NCI-H526 treated with DMSO at 0.1 percent for 48 hours (cell line): ENCODE measurements at regions not wholly inside any gene's neighbourhood (a gene's known extent, or its start where the extent isn't known, plus 50 kb on each side); places are given as distances from the start of the nearest gene placed in this dataset.
"Not testable (repeated sequence)": the region's sequence is repeated elsewhere in the genome, so short reads cannot be mapped to it uniquely, and the experiment has no call there.

Experiments used
- DNase-seq: peaks from one replicate; lab custom pipeline; 2025; lab: John Stamatoyannopoulos, UW

DNA sequence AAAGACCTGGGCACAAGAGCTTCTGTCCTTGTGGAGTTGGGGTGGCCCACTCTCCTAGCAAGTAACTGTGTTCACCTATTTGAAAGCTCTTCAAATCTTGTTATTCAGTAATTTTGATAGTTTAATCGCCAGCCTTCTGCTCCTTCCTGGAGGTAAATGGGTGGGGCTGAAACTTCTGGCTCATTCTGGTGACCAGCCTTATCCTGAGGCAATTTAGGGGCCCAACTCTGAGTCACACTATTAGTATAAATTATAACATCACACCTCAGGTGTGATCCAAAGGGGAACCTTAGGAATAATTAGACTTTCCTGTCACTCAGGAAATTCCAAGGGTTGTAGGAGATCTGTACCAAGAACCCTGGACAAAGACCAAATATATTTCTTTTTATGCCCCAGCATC is 255.8 kb upstream of the RGPD4 start:
- no peak for DNase-seq

DNA sequence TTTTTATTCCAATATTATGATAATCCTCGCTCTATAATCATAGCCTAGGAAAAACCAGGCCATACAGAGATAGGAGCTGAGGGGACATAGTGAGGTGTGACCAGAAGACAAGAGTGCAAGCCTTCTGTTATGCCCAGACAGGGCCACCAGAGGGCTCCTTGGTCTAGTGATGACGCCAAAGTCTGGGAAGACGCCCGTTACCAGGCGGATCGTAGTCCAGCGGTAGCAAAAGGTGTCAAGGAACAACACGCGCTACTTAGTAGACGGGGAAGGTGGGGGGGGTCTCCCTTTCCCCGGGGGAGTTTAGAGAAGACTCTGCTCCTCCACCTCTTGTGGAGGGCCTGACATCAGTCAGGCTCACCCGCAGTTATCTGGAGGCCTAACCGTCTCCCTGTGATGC is 253.8 kb upstream of the RGPD4 start:
- DNase-seq: not testable (repeated sequence)

DNA sequence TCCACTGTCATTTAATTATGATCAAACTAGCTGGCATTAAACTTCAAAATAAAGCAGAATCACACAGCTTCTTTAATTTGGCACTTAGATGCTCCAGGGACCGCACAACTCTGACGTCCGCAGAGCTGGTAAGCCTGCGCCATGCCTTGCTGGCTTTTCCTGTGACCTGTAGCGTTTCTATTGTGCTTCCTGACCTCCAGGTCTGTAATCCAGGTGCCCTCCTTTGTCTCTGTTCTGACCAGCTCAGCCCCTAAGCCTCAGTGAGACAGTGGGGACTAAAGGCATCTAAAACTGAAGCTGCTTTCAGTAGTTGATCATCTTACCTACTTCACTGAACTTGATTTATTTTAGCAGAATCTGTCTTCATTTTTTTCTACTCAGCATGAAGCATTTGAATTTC is 249.7 kb upstream of the RGPD4 start:
- no peak for DNase-seq

DNA sequence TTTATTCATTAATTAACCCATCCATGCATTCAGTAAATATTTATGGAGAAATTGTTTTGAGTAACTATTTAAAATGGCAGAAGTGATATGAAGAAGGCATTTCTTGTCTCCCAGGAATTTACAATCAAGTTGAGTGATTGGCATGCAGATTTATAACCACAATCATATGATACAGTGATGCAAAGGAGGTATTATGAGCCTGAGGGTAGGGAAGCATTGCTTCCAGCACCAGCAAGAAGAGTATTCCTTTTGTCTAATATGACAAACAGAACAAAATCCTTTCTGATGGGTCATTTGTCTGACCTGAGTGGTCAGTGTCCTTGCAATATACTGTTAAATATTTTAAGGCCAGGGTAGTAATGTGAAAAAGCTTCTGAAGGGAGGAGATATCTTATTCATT is 244.2 kb upstream of the RGPD4 start:
- no peak for DNase-seq

DNA sequence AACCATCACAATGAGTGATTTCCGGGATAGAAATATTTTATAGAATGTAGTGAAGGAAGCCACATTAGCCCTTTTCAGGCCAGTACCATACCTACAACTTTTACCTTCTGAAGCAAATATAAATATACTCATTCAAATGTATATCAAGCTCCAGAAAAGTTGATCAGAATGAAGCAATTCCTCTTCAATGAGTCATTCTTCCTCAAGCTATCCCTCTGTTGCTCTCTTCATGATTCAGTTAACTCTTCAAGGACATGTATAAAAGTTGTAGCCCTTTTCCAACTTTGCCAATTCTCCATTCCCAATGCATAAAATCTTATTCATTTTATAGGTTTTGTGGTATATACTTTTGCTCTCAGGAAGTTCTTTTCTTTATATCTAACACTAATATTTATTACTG is 242.1 kb upstream of the RGPD4 start:
- DNase-seq: no peak

DNA sequence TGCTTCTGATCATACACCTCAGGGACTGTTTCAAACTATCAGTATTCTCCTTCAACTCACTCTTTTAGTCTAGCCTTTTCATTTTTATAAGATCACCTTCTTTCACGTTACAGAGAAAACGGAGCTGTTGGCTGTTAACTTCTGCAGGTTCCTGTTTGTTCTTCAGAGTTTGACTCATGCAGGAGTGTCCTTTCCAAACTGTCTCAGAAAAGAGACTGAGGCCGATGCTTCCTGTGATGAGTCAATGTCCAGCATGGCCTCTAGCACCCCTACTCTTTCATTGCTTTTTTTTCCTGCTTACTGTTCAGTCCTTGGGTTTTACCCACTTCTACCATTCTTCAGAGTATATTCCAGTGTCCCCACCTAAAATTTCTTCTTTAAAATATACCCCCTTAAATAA is 240.8 kb upstream of the RGPD4 start:
- DNase-seq: no peak

DNA sequence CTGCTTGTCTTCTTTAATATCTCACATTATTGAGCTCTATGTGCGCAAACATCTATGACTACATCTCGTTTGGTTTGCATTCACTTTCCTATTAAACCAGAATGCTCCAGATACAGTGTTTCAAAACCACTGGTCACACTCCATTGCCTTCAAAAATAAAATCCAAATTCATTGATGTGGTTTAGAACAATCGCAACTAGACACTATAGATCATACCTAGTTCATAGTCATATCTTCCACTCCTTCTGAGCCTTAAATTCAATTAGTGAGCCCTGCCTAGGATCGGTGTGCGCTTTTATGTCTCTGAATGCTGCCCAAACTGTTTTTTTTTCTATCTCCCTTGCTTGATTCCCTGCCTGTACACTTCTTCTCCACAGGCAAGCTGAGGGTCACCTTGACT is 238.5 kb upstream of the RGPD4 start:
- no peak for DNase-seq

DNA sequence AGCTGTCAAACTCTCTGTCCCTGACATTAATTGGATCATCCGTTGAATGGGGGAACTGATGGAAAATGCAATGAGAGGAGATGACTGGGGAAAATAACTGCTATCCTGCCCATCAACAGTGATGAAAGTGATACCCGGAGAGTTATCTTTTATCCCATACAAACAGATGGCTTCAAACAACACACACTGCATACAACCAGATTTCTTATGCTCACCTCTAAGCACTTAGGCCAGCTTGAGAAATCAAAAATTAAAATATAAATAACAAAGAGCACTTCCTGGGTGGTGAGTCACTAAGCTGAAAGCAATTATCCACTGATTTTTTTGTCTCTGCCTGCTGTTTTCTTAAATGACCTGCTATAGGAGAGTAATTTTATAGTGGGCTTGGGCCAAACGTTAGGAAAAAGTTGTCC is 237.6 kb upstream of the RGPD4 start:
- no peak for DNase-seq

DNA sequence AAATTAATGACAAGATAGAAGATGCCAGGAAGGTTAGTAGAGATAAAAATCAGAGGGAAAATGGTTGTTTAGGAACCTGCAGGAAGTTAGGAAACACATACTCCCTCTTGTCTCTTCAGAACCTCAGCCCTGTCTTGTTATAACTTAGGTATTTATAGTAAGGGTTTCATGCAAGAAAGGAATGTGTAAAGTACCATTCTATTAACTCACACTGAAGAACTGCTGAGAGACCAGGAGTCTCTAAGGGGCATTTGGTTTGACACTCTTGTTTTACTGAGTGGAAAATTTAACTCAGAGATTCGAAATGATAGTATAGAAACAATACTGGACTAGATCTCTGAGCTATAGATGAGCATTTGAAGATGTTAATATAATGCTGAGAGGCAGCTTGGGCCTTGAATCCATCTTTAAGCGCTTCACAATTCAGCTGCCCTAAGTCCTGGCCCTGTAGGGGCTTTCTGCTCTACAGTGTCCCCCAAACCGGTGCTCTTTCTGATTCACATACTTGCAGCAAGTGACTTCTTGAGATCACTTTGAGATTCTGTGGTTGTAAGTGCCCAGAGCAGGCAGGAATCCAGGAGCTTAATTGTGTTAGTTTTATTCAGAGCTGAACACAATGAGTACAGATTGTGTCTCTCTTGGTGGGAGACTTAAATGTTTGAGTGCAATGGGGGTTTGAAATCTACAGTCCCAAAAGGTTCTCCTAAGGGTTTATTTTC is 235.0 kb upstream of the RGPD4 start:
- no peak for DNase-seq

DNA sequence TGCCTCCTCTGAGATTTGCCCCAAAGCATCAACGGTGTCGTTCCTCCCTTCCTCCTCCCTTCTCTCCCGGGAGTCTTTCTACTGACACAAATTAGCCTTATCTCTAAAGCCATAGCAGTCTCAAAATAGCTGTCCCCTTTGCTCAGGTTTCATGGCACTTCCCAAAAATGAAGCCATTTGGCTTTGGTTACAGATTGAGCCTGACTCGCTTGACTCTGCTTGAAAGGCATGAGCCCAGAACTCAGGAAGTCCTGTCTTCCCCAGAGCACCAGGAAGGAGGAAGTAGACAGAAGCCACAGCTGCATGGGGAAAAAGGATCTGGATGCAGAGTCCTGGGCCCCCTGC is 234.4 kb upstream of the RGPD4 start:
- DNase-seq: no peak

DNA sequence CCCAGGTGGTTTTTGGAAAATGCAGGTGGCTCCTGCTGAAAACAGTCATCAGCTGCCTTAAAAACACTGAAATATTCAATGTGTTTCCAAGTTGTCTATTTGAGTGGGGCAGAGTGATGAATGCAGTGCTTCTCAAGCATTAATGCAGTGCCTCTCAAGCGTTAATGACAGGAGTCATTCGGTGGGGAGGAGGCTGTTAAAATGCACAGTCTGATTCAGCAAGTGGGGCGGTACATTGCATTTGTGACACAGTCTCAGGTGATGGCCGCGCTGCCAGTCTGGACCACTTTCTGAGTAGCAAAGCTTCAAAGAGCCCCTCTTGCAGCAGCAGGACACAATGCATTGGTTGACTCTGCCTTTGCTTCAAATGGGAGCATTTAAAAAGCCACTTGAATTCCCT is 231.4 kb upstream of the RGPD4 start:
- no peak for DNase-seq

DNA sequence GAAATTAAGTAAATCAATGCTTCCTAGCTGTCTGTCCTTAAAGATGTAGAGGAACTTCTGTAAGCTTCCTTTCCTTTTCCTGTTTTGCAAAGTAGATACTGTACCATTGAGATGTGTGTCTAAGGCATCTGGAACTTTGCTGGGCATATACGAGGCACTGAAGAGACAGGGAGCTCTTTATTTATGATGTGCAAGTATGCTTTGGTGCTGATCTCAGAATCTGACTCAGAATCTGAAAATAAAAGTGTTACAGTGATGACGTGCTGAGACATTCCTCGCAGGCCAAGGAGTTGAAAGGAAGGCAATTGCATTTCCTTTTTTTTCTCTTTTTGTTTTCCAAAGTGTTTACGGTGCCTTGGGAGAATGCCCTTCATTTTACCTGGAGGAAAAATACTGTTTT is 230.9 kb upstream of the RGPD4 start:
- no peak for DNase-seq

DNA sequence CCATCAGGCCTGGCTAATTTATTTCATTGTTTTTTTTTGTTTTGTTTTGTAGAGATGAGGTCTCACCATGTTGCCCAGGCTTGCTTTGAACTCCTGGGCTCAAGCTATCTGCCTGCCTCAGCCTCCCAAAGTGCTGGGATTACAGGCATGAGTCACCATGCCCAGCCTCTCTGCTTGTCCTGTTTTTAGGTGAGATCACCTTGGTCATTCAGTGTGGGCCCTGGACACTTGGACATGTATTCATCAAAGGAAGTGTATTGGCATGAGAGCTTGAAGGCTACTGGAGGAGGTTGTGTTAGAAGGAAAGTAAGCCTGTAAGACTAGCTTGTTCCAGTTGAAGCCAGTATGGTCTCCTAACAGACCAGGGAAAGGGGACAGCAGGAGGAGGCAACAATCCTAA is 229.2 kb upstream of the RGPD4 start:
- DNase-seq: no peak

DNA sequence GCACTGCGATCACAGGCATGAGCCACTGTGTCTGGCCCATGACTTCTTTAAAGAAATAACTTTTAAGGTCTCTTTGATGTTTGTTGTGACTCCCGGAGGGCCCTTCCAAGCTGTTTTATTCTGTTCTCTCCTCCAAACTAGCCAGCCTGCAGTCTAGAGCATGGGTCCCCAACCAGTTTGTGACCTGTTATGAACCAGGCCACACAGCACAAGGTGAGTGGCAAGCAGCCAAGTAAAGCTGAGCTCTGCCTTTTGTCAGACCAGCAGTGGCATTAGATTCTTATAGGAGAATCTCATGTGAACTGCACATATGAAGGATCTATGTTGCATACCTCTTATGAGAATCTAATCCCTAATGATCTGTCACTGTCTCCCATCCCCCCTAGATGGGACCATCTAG is 223.9 kb upstream of the RGPD4 start:
- no peak for DNase-seq

DNA sequence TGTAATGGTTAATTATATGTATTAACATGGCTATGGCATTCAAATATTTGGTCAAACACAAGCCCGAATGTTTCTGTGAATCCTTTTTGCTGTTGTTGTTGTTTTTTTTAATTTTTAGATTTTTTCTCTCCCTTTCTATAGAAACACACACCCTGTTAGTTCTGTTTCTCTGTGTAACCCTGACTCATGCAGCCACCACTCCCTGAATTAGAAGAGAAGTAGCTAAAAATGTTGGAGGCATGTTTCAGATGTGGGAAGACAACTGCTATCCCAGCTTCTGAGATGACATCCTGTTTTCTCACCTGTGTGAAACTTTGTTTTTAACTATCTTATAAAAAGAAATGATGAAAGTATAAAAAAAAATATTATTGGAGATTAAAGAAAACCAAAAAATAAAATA is 219.6 kb upstream of the RGPD4 start:
- no peak for DNase-seq

DNA sequence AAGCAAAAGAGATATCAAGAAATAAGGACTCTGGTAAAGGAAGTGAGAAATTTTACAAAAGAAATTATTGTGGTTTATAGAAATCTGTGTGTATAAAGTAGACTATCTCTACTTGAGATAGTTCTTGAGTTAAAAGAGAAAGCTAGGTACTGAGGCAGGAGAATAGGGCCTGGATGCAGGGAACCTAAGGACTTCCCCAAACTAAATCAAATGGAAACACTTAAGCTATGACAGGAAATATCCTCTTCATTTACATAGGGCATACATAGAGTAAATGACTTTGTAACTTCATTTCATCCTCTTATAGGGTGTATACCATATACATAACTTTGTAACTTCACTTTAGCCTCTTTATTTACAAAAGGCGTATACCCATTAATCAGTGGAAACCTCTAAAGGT is 219.2 kb upstream of the RGPD4 start:
- no peak for DNase-seq

DNA sequence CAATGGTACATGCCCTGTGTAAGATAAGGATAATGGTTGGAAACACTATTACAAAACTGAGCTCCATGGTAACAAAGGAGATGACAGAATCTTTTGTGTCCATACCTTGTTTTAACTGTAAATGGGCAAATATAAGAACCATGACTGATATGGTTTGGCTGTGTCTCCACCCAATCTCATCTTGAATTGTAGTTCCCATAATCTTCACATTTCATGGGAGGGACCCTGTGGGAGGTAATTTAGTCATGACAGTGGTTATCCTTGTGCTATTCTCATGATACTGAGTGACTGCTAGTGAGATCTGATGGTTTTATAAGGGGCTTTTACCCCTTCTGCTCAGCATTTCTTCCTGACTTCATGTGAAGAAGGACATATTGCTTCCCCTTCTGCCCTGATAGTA is 211.7 kb upstream of the RGPD4 start:
- no peak for DNase-seq

DNA sequence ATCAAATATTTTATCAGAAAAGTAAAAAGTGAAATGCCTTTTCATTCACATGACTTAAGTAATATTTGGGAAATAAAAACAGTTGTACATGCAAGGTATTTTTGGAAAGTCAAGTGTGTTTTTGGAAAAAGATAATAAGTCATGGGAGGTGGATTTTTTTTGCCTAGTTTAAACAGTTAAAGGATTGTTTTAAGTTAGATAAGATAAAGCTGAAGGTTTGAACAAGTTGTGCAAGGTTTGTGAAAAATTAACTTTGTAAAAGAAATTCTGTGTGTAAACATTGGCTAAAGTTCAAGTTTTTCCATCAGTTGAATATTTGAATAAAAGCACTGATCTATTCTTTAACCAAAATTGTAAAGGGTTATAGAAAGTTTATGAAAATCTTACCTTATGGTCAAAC is 207.9 kb upstream of the RGPD4 start:
- DNase-seq: no peak

DNA sequence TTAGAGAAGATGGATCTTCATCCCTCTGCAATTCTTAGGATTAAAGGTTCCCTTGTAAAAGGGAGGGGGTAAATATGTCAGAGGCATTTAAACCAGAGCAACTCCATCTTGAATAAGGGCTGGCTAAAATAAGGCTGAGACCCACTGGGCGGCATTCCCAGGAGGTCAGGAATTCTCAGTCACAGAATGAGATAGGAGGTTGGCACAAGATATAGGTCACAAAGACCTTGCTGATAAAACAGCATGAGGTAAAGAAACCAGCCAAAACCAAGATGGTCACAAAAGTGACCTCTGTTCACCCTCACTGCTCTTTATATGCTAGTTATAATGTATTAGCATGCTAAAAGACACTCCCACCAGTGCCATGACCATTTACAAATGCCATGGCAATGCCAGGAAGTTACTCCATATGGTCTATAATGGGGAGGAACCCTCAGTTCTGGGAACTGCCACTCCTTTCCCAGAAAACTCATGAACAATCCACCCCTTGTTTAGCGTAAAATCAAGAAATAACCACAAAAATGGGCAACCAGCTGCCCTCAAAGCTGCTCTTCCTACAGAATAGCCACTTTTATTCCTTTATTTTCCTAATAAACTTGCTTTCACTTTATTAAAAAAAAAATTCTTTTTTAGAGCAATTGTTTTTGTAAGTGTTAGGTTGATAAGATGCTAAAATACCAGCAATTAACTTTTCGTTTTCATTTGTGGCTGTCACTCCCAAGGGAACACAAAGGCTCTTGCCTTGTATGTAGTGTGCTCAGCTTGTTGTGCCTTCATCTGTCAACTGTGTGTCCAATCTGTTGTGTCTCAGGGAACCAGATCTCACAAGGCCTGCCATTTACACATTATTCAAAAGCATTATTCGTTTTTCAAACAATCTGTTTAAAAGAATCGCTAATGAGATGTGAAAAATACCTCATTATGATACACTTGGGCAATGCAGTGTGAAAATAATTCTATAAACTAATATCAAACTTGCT is 205.2 kb upstream of the RGPD4 start:
- DNase-seq: no peak

DNA sequence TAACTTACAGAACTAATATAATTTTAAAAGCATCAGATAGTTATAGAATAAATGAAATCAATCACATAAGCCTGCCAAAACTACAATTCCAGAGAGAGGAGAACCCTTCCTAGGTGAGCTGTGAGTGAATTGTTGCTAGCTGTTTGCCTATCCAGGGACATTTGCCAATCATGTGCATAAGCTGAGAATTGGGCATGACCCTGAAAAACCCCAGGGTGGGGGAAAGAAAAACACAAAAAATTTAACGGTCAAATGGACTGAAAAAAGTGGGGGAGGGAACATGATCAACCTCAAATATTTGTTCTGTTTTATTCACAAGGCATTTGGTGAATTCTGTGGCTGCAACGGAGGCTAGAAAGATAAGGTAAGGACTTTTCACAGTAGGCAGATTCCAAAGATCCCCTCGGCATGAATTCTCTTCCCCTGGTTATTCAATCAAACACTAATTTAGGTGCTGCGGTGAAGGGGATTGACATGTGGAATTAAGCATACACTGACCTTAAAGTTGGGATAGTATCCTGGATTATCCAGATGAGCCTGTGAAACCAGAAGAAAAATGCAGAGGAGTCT is 203.9 kb upstream of the RGPD4 start:
- DNase-seq: no peak

DNA sequence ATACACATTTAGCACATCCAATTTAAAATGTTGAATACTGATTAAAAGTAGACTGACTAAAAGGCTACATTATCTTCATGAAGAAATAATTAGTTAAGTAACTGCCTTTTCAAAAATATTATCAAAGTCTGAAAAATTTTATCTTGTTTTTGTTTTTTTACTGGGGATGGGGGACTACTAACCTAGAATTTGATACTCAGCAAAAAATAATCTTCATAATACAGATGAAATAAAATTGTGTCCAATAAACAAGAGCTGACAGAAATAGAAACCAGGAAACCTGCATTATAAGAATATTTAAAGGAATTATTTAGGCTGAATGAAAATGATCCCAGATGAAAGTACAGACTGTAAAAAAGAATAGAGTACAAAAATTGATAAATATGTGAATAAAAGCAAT is 200.7 kb upstream of the RGPD4 start:
- DNase-seq: no peak

DNA sequence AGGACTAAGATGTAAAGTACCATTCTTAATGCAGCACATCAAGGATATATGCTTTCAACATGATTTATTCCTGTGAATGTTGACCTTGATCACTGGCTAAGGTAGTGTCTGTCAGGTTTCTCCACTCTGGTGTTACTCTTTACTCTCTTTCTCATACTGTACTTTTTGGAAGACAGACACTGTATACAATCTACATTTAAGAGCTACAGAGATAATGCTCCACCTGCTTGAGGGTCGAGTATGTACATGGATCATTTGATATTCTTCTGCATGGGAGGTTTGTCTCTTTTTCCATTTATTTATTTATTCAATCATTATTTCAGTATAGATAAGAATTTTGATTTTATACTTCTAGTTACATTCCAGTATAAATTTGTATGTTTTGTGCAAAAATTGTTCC is 199.5 kb upstream of the RGPD4 start:
- DNase-seq: no peak

DNA sequence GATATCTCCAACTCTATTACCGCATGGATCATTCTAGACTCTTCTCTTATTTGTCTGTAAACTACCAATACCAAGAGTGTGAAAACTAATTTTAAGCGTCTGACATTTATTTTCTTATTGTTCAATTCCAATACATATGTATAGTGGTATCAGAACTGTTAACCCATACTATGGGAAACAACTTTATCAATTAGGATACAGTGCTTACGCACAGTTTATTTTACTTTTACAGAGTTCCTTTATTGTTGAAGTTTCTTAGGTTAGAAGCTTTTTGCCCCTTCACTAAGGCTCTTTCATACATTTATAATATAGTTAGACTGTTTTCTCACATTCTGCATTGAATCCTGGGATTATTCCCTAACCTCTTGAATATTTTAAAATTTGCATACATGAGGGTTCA is 198.8 kb upstream of the RGPD4 start:
- DNase-seq: no peak
